IPS-18a (cell line): ENCODE measurements at regions not wholly inside any gene's neighbourhood (a gene's known extent, or its start where the extent isn't known, plus 50 kb on each side); places are given as distances from the start of the nearest gene placed in this dataset.
"Not testable (repeated sequence)": the region's sequence is repeated elsewhere in the genome, so short reads cannot be mapped to it uniquely, and the experiment has no call there.

Source experiments
- H3K27ac ChIP-seq: one replicate; pipeline ENCODE4 v1.5.1; 2013; ENCODE audit warnings: low read length
- H3K27me3 ChIP-seq: one replicate; pipeline ENCODE4 v1.6.1; 2013; ENCODE audit warnings: mild to moderate bottlenecking, low read length; ENCODE audit not compliant: control insufficient read depth, insufficient read depth
- H3K36me3 ChIP-seq: one replicate; pipeline ENCODE4 v1.6.1; 2013; ENCODE audit warnings: low read depth, low read length; ENCODE audit not compliant: control insufficient read depth
- H3K4me1 ChIP-seq: one replicate; pipeline ENCODE4 v1.6.1; 2013; ENCODE audit warnings: low read depth, low read length; ENCODE audit not compliant: control insufficient read depth
- H3K4me3 ChIP-seq: one replicate; pipeline ENCODE4 v1.5.1; 2013; ENCODE audit warnings: low read length
- H3K9ac ChIP-seq: one replicate; pipeline ENCODE4 v1.6.1; 2013; ENCODE audit warnings: mild to moderate bottlenecking, low read length, moderate library complexity
- H3K9me3 ChIP-seq: one replicate; pipeline ENCODE4 v1.6.1; 2013; ENCODE audit warnings: low read depth, low read length; ENCODE audit not compliant: control insufficient read depth

GRCh38 chr1:233459470-233459945 is 132.0 kb downstream of the MAP3K21 start:
- Histone ChIP-seq H3K36me3 (no peaks in the 10 kb centered on the region), H3K4me3 (no peak overlapping the region), H3K27me3 (no peaks in the 10 kb centered on the region), H3K27ac (no peak overlapping the region), H3K9ac (no peak overlapping the region), H3K9me3 (no peaks in the 10 kb centered on the region), H3K4me1 (peaks cover 8% of the 10 kb centered on the region)

- no peaks in the 10 kb centered on the region for H3K27me3 ChIP-seq
- H3K27ac ChIP-seq: no peak overlapping the region
- peaks cover 8% of the 10 kb centered on the region for H3K4me1 ChIP-seq
- peaks cover 2% of the 10 kb centered on the region for H3K9me3 ChIP-seq
- no peaks in the 10 kb centered on the region for H3K36me3 ChIP-seq
- no peak overlapping the region for H3K4me3 ChIP-seq
- no peak overlapping the region for H3K9ac ChIP-seq
Observed at GRCh38 chr1:233459968-233460367, 132.4 kb downstream of the MAP3K21 start.

GRCh38 chr1:233460692-233461091 is 133.2 kb downstream of the MAP3K21 start:
- Histone ChIP-seq H3K27ac (no peak overlapping the region), H3K9me3 (peaks cover 9% of the 10 kb centered on the region), H3K4me1 (peaks cover 8% of the 10 kb centered on the region), H3K27me3 (no peaks in the 10 kb centered on the region), H3K36me3 (no peaks in the 10 kb centered on the region), H3K4me3 (no peak overlapping the region), H3K9ac (no peak overlapping the region)

GRCh38 chr1:233461847-233462246 is 134.3 kb downstream of the MAP3K21 start:
- H3K36me3 ChIP-seq: no peaks in the 10 kb centered on the region

GRCh38 chr1:233463333-233463732 is 135.8 kb downstream of the MAP3K21 start:
- Histone ChIP-seq H3K4me3 (no peak overlapping the region), H3K9me3 (peaks cover 9% of the 10 kb centered on the region), H3K4me1 (peaks cover 8% of the 10 kb centered on the region), H3K27ac (no peak overlapping the region), H3K36me3 (no peaks in the 10 kb centered on the region), H3K9ac (no peak overlapping the region), H3K27me3 (no peaks in the 10 kb centered on the region)

More at GRCh38 chr1:233461847-233462246, 134.3 kb downstream of the MAP3K21 start:
- Histone ChIP-seq H3K9me3 (peaks cover 9% of the 10 kb centered on the region), H3K4me3 (no peak overlapping the region), H3K9ac (no peak overlapping the region), H3K4me1 (peaks cover 8% of the 10 kb centered on the region), H3K27me3 (no peaks in the 10 kb centered on the region), H3K27ac (no peak overlapping the region)

- Histone ChIP-seq H3K27me3 (no peaks in the 10 kb centered on the region), H3K4me1 (peaks cover 5% of the 10 kb centered on the region), H3K4me3 (no peak overlapping the region), H3K9me3 (peaks cover 9% of the 10 kb centered on the region), H3K27ac (no peak overlapping the region), H3K9ac (no peak overlapping the region), H3K36me3 (no peaks in the 10 kb centered on the region)
Observed at GRCh38 chr1:233465745-233466343, 138.3 kb downstream of the MAP3K21 start.

- no peaks in the 10 kb centered on the region for H3K27me3 ChIP-seq
- H3K27ac ChIP-seq: peak overlapping the region; percentile 44
- no peak overlapping the region for H3K9ac ChIP-seq
- H3K4me1 ChIP-seq: peaks cover 27% of the 10 kb centered on the region
- peaks cover 9% of the 10 kb centered on the region for H3K9me3 ChIP-seq
- no peak overlapping the region for H3K4me3 ChIP-seq
- no peaks in the 10 kb centered on the region for H3K36me3 ChIP-seq
Observed at GRCh38 chr1:233470741-233471499, 143.0 kb upstream of the KCNK1 start.

- not testable (repeated sequence) for H3K9me3 ChIP-seq, H3K4me3 ChIP-seq, H3K9ac ChIP-seq, H3K27me3 ChIP-seq, H3K36me3 ChIP-seq, H3K27ac ChIP-seq
- H3K4me1 ChIP-seq: peaks cover 27% of the 10 kb centered on the region
Observed at GRCh38 chr1:233471851-233472250, 142.1 kb upstream of the KCNK1 start.

GRCh38 chr1:233472796-233473195 is 141.1 kb upstream of the KCNK1 start:
- not testable (repeated sequence) for H3K27ac ChIP-seq, H3K36me3 ChIP-seq

GRCh38 chr1:233473549-233474204 is 140.2 kb upstream of the KCNK1 start:
- Histone ChIP-seq H3K4me3 (no peak overlapping the region), H3K4me1 (peaks cover 27% of the 10 kb centered on the region), H3K27ac (no peak overlapping the region), H3K36me3 (no peaks in the 10 kb centered on the region), H3K9me3 (peaks cover 9% of the 10 kb centered on the region), H3K9ac (no peak overlapping the region), H3K27me3 (no peaks in the 10 kb centered on the region)

More at GRCh38 chr1:233472796-233473195, 141.1 kb upstream of the KCNK1 start:
- not testable (repeated sequence) for H3K9ac ChIP-seq, H3K9me3 ChIP-seq, H3K4me3 ChIP-seq, H3K27me3 ChIP-seq
- peaks cover 27% of the 10 kb centered on the region for H3K4me1 ChIP-seq

GRCh38 chr1:233477359-233477758 is 136.5 kb upstream of the KCNK1 start:
- peaks cover 20% of the 10 kb centered on the region for H3K4me1 ChIP-seq
- no peak overlapping the region for H3K9ac ChIP-seq
- H3K27ac ChIP-seq: no peak overlapping the region
- no peaks in the 10 kb centered on the region for H3K36me3 ChIP-seq
- no peaks in the 10 kb centered on the region for H3K27me3 ChIP-seq
- H3K9me3 ChIP-seq: peaks cover 6% of the 10 kb centered on the region
- H3K4me3 ChIP-seq: no peak overlapping the region
